ENCODE measurements at regions not wholly inside any gene's neighbourhood (a gene's known extent, or its start where the extent isn't known, plus 50 kb on each side); places are given as distances from the start of the nearest gene placed in this dataset.

DNA sequence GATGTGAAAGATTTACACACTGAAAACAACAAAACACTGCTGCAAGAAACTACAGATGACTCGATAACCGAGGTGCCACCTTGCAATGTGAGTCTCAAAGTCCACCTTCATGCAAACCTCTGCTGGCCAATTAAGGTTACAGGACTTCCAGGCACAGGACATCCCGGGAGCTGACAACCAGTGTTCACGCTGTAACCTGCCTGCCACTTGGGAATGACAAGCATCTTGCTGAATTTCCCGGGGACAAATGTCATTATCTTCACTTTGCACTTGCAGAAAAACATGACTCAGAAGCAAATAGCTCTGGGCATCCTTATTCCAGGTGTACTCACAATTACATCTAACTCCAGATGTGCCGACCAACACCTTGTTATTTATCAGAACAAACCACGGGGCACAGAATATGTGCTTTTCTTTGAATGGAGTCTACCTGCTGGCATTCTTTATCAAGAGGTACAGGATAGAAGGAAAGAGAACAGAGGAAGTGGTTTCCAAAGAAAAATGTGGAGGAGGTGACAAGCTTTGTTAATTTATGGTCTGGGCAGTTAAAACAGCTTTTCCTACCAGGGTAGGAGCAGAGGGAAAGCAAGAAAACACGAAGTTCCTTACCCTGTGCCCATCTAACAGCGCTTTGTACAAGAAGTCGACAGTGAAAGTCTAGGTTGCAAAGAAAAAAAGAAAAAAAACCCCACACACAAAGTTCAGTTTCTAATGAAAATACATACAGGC lies 72.3 kb downstream of the SHANK2 start:
- Mint-ChIP-seq H3K4me3 (no peak overlapping the region), H3K27me3 (peaks cover 5 to 15% of the 10 kb centered on the region in 2 donors), H3K27ac (no peak overlapping the region), H3K4me1 (no peaks in the 10 kb centered on the region), H3K9me3 (peaks cover 0 to 22% (median 10%) of the 10 kb centered on the region in 5 donors), H3K36me3 (no peaks in the 10 kb centered on the region)
- ChIA-PET POLR2A (no interaction called here), CTCF (no interaction called here)
- Histone ChIP-seq H3K4me1 (ENCODE audit: insufficient read depth, low read length) (no peaks in the 10 kb centered on the region), H3K27me3 (ENCODE audit: insufficient read depth, low read length, poor library complexity, severe bottlenecking) (no peaks in the 10 kb centered on the region), H3K36me3 (ENCODE audit: insufficient read depth, low read length) (no peaks in the 10 kb centered on the region), H3K4me3 (ENCODE audit: low read length) (no peak overlapping the region), H3K27ac (ENCODE audit: low read depth, low read length) (no peak overlapping the region), H3K9me3 (ENCODE audit: low read length) (no peaks in the 10 kb centered on the region)
- no peak for DNase-seq

DNA sequence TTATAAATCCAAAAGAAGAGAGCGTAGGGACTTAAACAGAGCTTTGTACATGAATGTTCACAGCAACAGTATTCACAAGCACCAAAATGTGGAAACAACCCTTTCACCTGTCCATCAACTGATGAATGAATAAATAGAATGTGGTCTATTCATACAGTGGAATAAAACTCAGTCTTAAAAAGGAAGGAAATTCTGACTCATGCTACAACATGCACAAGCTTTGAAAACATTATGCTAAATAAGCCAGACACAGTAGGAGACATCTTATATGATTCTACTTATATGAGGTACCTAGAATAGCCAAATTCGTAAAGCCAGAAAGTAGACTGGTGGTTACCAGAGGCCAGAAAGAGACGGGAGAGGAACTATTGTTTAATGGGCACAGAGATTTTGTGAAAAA lies 74.3 kb downstream of the SHANK2 start:
- CTCF ChIA-PET: no interaction called here
- Mint-ChIP-seq H3K4me1 (no peaks in the 10 kb centered on the region), H3K27ac (no peak overlapping the region), H3K4me3 (no peak overlapping the region), H3K27me3 (peaks cover 7 to 27% of the 10 kb centered on the region in 2 donors), H3K9me3 (peaks cover 0 to 22% (median 14%) of the 10 kb centered on the region in 5 donors), H3K36me3 (no peaks in the 10 kb centered on the region)
- Histone ChIP-seq H3K9me3 (ENCODE audit: low read length) (no peaks in the 10 kb centered on the region), H3K27me3 (ENCODE audit: insufficient read depth, low read length, poor library complexity, severe bottlenecking) (no peaks in the 10 kb centered on the region), H3K4me3 (ENCODE audit: low read length) (no peak overlapping the region), H3K36me3 (ENCODE audit: insufficient read depth, low read length) (no peaks in the 10 kb centered on the region), H3K27ac (ENCODE audit: low read depth, low read length) (no peak overlapping the region), H3K4me1 (ENCODE audit: insufficient read depth, low read length) (no peaks in the 10 kb centered on the region)
- POLR2A ChIA-PET: no interaction called here
- no peak for DNase-seq

DNA sequence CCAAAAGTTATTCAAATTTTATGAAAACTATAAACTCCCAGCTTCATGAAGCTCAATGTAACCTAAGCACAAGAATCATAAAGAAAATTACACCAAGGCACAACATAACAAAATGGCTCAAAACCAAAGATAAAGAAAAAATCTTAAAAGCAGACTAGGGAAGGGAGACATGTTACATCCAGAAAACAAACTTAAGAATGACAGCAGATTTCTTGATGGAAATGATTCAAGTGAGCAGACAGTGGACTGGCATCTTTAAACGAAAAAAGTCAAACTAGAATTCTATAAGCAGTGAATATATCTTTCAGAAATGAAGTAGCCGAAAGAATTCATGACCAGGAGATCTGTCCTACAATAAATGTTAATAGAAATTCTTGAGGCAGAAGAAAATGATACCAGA lies 75.6 kb downstream of the SHANK2 start:
- Histone ChIP-seq H3K27me3 (ENCODE audit: insufficient read depth, low read length, poor library complexity, severe bottlenecking) (no peaks in the 10 kb centered on the region), H3K9me3 (ENCODE audit: low read length) (no peaks in the 10 kb centered on the region), H3K27ac (ENCODE audit: low read depth, low read length) (no peak overlapping the region), H3K4me3 (ENCODE audit: low read length) (no peak overlapping the region), H3K4me1 (ENCODE audit: insufficient read depth, low read length) (no peaks in the 10 kb centered on the region), H3K36me3 (ENCODE audit: insufficient read depth, low read length) (no peaks in the 10 kb centered on the region)
- DNase-seq: no peak
- CTCF ChIA-PET: no interaction called here
- H3K9me3 Mint-ChIP-seq: peaks cover 0 to 22% (median 14%) of the 10 kb centered on the region in 5 donors
- H3K36me3 Mint-ChIP-seq: no peaks in the 10 kb centered on the region
- no peak overlapping the region for H3K4me3 Mint-ChIP-seq
- H3K27ac Mint-ChIP-seq: no peak overlapping the region
- POLR2A ChIA-PET: no interaction called here
- peaks cover 7 to 27% of the 10 kb centered on the region in 2 donors for H3K27me3 Mint-ChIP-seq
- H3K4me1 Mint-ChIP-seq: no peaks in the 10 kb centered on the region

DNA sequence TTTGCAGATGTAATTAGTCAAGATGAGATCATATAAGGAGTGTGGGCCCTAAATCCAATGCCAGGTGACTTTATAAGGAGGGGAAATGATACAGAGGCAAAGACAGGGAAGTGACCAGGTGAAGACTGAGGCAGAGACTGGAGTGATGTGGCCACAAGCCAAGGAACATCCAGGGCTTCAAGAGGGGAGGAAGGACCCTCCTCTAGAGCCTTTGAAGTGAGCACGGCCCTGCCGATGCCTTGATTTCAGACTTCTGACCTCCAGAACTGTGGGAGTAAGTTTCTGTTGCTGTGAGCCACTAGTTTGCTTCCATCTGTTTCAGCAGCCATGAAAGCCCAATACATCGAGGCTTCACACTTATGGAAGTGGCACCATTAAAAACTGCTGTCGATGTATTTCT lies 78.7 kb downstream of the SHANK2 start:
- Mint-ChIP-seq H3K4me1 (no peaks in the 10 kb centered on the region), H3K9me3 (peaks cover 0 to 22% (median 14%) of the 10 kb centered on the region in 5 donors)
- H3K4me3 ChIP-seq (ENCODE audit: low read length): no peak overlapping the region

DNA sequence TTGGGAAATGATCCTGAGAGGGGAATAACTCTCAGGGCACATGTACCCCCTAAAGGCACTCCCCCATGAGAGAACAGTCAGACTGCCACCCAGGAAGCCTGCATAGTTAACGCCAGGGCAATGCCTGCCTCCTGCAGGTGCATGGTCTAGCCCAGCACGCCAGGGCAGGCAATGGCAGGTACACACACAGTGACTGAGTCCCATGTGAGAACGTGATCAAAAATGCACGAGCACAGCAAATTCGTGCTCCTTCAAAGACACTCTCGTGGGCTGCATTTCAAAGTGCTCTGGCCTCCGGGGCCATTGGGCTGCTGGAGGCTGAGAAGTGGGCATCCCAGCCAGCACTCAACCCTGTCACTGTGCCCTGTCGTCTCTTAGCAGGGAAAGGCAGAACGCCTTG lies 79.7 kb downstream of the SHANK2 start:
- CTCF ChIA-PET: no interaction called here
- DNase-seq: no peak
- H3K27ac ChIP-seq (ENCODE audit: low read depth, low read length): no peak overlapping the region
- Mint-ChIP-seq H3K4me1 (no peaks in the 10 kb centered on the region), H3K27me3 (peaks cover 1 to 17% of the 10 kb centered on the region in 2 donors), H3K27ac (no peak overlapping the region), H3K9me3 (peaks cover 0 to 22% (median 14%) of the 10 kb centered on the region in 5 donors), H3K36me3 (no peaks in the 10 kb centered on the region), H3K4me3 (no peak overlapping the region)
- no peaks in the 10 kb centered on the region for H3K36me3 ChIP-seq (ENCODE audit: insufficient read depth, low read length)
- H3K27me3 ChIP-seq (ENCODE audit: insufficient read depth, low read length, poor library complexity, severe bottlenecking): no peaks in the 10 kb centered on the region
- H3K4me3 ChIP-seq (ENCODE audit: low read length): no peak overlapping the region
- H3K4me1 ChIP-seq (ENCODE audit: insufficient read depth, low read length): no peaks in the 10 kb centered on the region
- H3K9me3 ChIP-seq (ENCODE audit: low read length): no peaks in the 10 kb centered on the region
- POLR2A ChIA-PET: no interaction called here

More for the DNA sequence above, 78.7 kb downstream of the SHANK2 start:
- Histone ChIP-seq H3K27me3 (ENCODE audit: insufficient read depth, low read length, poor library complexity, severe bottlenecking) (no peaks in the 10 kb centered on the region), H3K36me3 (ENCODE audit: insufficient read depth, low read length) (no peaks in the 10 kb centered on the region), H3K4me1 (ENCODE audit: insufficient read depth, low read length) (no peaks in the 10 kb centered on the region), H3K9me3 (ENCODE audit: low read length) (no peaks in the 10 kb centered on the region), H3K27ac (ENCODE audit: low read depth, low read length) (no peak overlapping the region)
- Mint-ChIP-seq H3K27me3 (peaks cover 1 to 17% of the 10 kb centered on the region in 2 donors), H3K27ac (no peak overlapping the region), H3K36me3 (no peaks in the 10 kb centered on the region), H3K4me3 (no peak overlapping the region)
- no peak for DNase-seq
- POLR2A ChIA-PET: no interaction called here
- CTCF ChIA-PET: no interaction called here

DNA sequence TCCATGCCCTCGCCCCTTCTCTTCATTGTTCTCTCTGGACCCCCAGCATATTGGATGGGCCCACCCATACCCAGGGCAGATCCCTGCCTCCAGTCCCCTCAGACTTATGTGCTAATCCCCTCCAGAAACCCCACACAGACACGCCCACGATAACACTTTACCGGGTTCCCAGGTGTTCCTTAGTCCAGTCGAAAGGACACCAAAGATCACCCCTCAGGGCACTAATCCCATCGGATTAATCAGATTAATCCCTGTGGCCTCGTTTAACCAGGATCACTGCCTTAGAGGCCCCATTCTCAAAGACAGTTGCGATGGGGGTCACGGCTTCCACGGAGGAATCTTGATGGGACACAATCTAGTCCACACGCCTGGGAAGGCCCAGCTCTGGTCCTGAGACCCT lies 80.8 kb downstream of the SHANK2 start:
- H3K4me1 ChIP-seq (ENCODE audit: insufficient read depth, low read length): no peaks in the 10 kb centered on the region
- no peaks in the 10 kb centered on the region for H3K36me3 Mint-ChIP-seq
- DNase-seq: no peak
- H3K36me3 ChIP-seq (ENCODE audit: insufficient read depth, low read length): no peaks in the 10 kb centered on the region
- peaks cover 1 to 12% of the 10 kb centered on the region in 2 donors for H3K27me3 Mint-ChIP-seq
- H3K4me3 Mint-ChIP-seq: no peak overlapping the region
- no peak overlapping the region for H3K4me3 ChIP-seq (ENCODE audit: low read length)
- ChIA-PET POLR2A (no interaction called here), CTCF (no interaction called here)
- H3K27ac Mint-ChIP-seq: no peak overlapping the region
- no peaks in the 10 kb centered on the region for H3K9me3 ChIP-seq (ENCODE audit: low read length)
- peaks cover 0 to 11% (median 9%) of the 10 kb centered on the region in 5 donors for H3K9me3 Mint-ChIP-seq
- no peaks in the 10 kb centered on the region for H3K4me1 Mint-ChIP-seq
- no peak overlapping the region for H3K27ac ChIP-seq (ENCODE audit: low read depth, low read length)
- H3K27me3 ChIP-seq (ENCODE audit: insufficient read depth, low read length, poor library complexity, severe bottlenecking): no peaks in the 10 kb centered on the region

DNA sequence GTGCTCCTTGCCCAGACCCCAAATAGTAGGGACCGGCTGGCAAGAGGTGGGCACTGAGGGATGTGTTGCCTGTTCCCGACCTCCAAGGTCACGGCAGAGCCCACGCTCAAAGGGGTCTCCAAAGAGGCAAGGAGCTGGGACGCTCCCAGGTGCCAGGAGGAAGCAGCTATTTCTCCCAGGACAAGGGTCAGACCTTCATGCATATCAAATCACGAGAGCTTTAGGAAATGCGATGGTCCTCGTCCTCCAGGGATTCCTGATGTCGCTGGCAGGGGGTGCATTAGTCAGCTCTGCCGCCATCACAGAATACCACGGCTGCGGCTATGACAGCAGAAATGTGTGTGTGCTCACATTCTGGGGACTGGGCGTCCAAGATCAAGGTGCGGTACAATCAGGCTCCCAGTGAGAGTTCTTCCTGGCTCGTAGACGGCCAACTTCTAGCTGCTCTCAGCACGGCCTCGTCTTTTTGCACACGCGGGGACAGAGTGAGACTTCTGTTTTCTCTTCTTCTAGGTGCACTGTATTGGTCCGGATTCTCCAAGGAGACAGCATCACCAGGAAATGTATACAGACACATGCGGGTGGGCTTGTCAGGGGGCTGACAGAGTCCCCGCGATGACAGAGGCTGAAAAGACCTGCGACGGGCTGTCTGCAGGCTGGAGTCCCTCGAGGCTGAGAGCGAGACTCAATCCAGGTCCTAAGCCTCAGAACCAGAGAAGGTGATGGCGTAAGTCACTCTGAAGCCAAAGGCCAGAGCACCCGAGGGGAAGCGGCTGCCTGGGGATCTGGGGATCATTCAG lies 81.6 kb downstream of the SHANK2 start:
- Histone ChIP-seq H3K27me3 (ENCODE audit: insufficient read depth, low read length, poor library complexity, severe bottlenecking) (no peaks in the 10 kb centered on the region), H3K36me3 (ENCODE audit: insufficient read depth, low read length) (no peaks in the 10 kb centered on the region), H3K4me3 (ENCODE audit: low read length) (no peak overlapping the region), H3K9me3 (ENCODE audit: low read length) (no peaks in the 10 kb centered on the region), H3K4me1 (ENCODE audit: insufficient read depth, low read length) (no peaks in the 10 kb centered on the region), H3K27ac (ENCODE audit: low read depth, low read length) (no peak overlapping the region)
- DNase-seq: no peak
- H3K4me1 Mint-ChIP-seq: no peaks in the 10 kb centered on the region
- no peaks in the 10 kb centered on the region for H3K36me3 Mint-ChIP-seq
- peaks cover 0 to 9% (median 3%) of the 10 kb centered on the region in 5 donors for H3K9me3 Mint-ChIP-seq
- no peak overlapping the region for H3K27ac Mint-ChIP-seq
- no peak overlapping the region for H3K4me3 Mint-ChIP-seq
- ChIA-PET POLR2A (no interaction called here), CTCF (no interaction called here)
- H3K27me3 Mint-ChIP-seq: peaks cover 1 to 12% of the 10 kb centered on the region in 2 donors

DNA sequence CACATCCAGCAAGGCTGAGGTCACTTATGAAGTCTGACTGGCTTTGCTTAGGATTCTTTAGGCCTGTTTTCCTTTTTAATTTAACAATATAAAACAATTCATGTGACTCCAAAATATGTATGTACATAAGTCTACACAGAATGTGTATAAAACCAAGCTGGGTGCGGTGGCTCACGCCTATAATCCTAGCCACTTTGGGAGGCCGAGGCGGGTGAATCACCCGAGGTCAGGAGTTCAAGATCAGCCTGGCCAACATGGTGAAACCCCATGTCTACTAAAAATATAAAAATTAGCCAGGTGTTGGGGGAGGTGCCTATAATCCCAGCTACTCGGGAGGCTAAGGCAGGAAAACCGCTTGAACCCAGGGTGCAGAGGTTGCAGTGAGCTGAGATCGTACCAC lies 83.1 kb downstream of the SHANK2 start:
- Histone ChIP-seq H3K36me3 (ENCODE audit: insufficient read depth, low read length) (no peaks in the 10 kb centered on the region), H3K9me3 (ENCODE audit: low read length) (no peaks in the 10 kb centered on the region), H3K4me1 (ENCODE audit: insufficient read depth, low read length) (no peaks in the 10 kb centered on the region), H3K27me3 (ENCODE audit: insufficient read depth, low read length, poor library complexity, severe bottlenecking) (no peaks in the 10 kb centered on the region), H3K27ac (ENCODE audit: low read depth, low read length) (no peak overlapping the region), H3K4me3 (ENCODE audit: low read length) (no peak overlapping the region)
- Mint-ChIP-seq H3K36me3 (no peaks in the 10 kb centered on the region), H3K4me3 (no peak overlapping the region), H3K27ac (no peak overlapping the region), H3K27me3 (peaks cover 0 to 9% of the 10 kb centered on the region in 2 donors), H3K4me1 (no peaks in the 10 kb centered on the region), H3K9me3 (peaks cover 0 to 2% (median 0%) of the 10 kb centered on the region in 5 donors)
- CTCF ChIA-PET: no interaction called here
- no peak for DNase-seq
- POLR2A ChIA-PET: no interaction called here
